ENCODE measurements at regions not wholly inside any gene's neighbourhood (a gene's known extent, or its start where the extent isn't known, plus 50 kb on each side); places are given as distances from the start of the nearest gene placed in this dataset.

DNA sequence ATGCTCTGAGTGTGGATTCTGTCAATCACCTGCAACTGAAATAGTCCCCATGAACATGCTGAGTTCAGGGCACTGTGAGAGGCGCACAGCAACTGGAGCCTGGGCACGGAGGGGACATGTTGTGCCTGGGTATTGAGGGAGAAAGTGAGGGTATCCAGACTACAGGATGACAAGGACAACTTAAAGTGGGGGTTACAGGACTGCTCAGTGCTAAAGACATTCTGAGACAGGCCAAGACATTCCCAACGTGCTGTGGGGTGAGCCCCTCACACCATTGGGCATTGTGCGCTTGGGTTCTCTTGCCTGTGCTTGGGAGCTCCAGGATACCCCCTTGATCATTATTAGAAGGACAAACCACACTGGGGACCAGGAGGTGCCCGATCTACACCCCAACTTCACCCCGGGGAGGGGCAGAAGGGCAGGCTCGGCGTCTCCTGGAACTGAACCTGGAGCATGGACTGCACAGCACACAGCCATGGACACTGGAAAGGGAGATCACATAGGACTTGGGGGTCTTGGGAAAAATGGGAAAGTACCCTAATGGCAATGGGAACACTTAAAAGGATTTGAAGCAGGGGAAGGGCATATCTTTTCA is 72.5 kb upstream of the HDAC4 start:
- Mint-ChIP-seq H3K36me3 (ENCODE audit: low read depth) (no peaks in the 10 kb centered on the region), H3K27me3 (ENCODE audit: low read depth) (peaks cover 6% of the 10 kb centered on the region), H3K4me1 (ENCODE audit: low read depth) (no peaks in the 10 kb centered on the region), H3K27ac (no peak overlapping the region), H3K4me3 (ENCODE audit: low read depth) (no peak overlapping the region), H3K9me3 (no peaks in the 10 kb centered on the region)
- intact Hi-C loops (cut with micrococcal nuclease): no loop called here
- DNase-seq (ENCODE audit: low spot score): no peak

DNA sequence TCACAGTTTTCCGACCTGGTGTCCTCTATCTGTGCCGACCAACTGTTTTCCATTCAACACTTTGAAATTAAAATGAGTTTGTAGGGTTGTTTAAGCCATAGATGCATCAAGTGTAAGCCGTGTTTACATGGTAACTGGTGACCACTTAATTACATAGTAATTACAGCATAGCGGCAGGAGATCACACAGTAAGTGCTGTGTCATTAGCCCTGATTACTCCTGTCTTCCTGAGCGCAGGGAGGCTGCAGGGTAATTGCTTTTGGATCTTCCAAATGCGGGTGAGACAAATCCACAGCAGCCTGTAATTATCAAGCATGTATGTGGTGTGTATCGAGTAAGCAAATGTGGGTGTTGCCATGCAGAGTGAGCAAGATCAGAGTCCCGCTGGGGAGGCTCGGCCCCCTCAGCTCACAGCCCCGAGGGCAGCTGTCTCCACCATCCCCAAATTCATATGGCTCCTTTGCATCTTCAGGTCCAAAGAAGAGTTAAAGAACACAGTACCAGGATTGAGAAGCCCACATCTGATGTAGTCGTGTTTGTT is 71.5 kb upstream of the HDAC4 start:
- intact Hi-C loops (cut with micrococcal nuclease): no loop called here
- no peaks in the 10 kb centered on the region for H3K9me3 Mint-ChIP-seq
- H3K4me3 Mint-ChIP-seq (ENCODE audit: low read depth): no peak overlapping the region
- no peak for DNase-seq (ENCODE audit: low spot score)
- peaks cover 6% of the 10 kb centered on the region for H3K27me3 Mint-ChIP-seq (ENCODE audit: low read depth)
- H3K27ac Mint-ChIP-seq: no peak overlapping the region
- H3K36me3 Mint-ChIP-seq (ENCODE audit: low read depth): no peaks in the 10 kb centered on the region
- no peaks in the 10 kb centered on the region for H3K4me1 Mint-ChIP-seq (ENCODE audit: low read depth)

DNA sequence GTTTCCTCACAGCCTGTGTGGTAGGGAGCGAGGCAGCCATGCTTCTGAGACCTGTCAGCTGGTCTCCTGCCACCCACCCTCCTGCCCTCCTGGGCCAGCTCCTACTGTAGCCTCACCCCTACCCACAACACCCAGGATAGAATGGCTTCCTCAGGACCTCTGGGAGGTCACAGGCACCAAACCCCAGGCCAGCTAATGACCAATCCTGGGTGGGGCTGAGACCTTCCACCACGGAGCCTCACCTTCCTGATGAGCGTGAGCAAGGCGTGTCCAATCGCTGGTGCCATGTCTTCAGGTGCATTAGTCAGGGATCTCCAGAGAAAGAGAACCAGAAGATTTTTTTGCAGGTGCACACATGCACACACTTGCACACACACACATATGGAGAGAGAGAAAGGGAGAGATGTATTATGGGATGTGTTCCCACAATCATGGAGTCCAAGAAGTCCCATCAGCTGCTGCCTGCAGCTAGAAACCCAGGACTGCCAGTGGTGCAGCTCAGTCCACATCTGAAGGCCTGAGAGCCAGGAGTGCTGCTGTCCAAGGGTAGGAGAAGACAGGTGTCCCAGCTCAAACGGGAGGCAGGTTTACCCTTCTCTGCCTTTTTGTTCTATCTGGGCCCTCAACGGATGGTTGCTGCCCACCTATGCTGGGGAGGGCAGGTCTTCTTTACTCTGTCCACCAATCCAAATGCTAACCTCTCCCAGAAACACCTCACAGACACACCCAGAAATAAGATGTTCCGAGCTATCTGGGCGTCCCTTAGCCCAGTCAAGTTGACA is 70.4 kb upstream of the HDAC4 start:
- no peak for DNase-seq (ENCODE audit: low spot score)
- Mint-ChIP-seq H3K27me3 (ENCODE audit: low read depth) (peaks cover 6% of the 10 kb centered on the region), H3K27ac (no peak overlapping the region), H3K4me3 (ENCODE audit: low read depth) (no peak overlapping the region), H3K9me3 (no peaks in the 10 kb centered on the region), H3K4me1 (ENCODE audit: low read depth) (no peaks in the 10 kb centered on the region), H3K36me3 (ENCODE audit: low read depth) (no peaks in the 10 kb centered on the region)
- intact Hi-C loops (cut with micrococcal nuclease): no loop called here

DNA sequence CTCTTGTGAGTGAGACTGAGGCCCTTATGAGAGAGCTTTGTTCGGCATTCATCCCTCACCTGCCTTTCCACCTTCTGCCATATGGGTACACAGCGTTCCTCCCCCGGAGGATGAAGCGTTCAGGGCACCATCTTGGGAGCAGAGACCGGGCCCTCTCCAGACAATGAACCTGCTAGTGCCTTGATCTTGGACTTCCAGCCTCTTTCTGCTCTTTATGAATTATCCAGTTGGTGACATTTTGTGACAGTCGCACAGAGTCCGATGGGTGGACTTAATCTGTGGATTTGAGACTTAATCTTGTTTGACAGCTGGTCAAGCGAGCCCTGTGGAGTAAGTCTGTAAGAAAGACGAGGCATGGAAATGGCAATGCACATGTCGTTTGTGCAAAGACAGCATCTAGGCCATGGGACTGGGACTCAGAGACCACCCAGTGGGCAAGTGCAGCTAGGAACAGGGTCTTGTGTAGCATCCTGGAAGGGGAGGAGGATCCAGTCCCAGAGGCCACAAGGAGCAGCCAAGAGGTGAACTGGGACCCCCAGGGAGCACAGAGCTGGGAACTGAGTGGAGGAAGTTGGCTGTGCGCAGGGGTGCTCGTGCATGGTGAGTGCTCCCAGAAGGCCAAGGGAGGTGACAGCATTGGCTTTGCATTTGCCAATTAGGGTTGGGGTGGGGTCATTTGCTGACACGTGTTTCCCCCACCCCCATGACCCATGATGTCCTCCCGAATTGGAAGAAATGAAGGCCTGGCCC is 69.5 kb upstream of the HDAC4 start:
- DNase-seq (ENCODE audit: low spot score): no peak
- no peak overlapping the region for H3K4me3 Mint-ChIP-seq (ENCODE audit: low read depth)

DNA sequence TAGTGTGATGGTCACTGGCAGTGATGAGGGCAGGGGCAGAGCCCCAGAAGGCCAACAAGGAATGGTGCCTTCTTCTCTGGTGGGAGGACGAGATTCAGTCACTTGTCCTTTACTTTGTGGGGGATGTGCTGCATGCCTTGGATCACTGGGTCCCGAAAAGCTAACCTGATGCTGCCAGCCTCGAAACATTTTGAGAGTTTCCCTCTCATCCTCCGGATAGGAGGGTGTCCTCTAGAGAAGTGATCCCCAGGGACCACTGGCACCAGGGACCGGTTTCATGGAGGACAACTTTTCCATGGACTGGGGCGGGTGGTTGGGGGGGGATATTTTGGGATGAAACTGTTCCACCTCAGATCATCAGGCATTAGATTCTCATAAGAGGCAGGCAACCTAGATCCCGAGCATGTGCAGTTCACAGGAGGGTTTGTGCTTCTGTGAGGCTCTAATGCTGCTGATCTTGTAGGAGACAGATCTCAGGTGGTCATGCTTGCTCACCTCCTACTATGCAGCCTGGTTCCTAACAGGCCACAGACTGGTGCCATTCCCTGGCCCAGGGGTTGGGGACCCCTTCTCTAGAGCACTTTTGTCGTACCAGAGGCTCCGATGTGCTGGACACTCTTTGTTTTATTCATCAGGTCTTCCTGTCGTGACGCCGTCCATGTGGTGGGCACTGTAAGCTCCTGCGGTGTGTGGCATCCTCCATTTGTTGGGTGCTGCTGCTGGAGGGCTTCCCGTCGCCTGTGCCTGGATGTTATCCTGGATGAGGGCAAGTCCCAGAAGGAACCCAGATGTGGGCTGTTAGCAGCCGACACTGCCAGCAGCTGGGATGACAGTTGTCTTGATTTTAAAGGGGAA is 68.5 kb upstream of the HDAC4 start:
- Mint-ChIP-seq H3K9me3 (no peaks in the 10 kb centered on the region), H3K36me3 (ENCODE audit: low read depth) (no peaks in the 10 kb centered on the region), H3K27ac (no peak overlapping the region), H3K4me1 (ENCODE audit: low read depth) (no peaks in the 10 kb centered on the region), H3K27me3 (ENCODE audit: low read depth) (peaks cover 5% of the 10 kb centered on the region), H3K4me3 (ENCODE audit: low read depth) (no peak overlapping the region)
- intact Hi-C loops (cut with micrococcal nuclease): no loop called here
- no peak for DNase-seq (ENCODE audit: low spot score)

More for the DNA sequence above, 69.5 kb upstream of the HDAC4 start:
- no peaks in the 10 kb centered on the region for H3K9me3 Mint-ChIP-seq
- H3K27me3 Mint-ChIP-seq (ENCODE audit: low read depth): peaks cover 6% of the 10 kb centered on the region
- no peaks in the 10 kb centered on the region for H3K36me3 Mint-ChIP-seq (ENCODE audit: low read depth)
- intact Hi-C loops (cut with micrococcal nuclease): no loop called here
- no peaks in the 10 kb centered on the region for H3K4me1 Mint-ChIP-seq (ENCODE audit: low read depth)
- H3K27ac Mint-ChIP-seq: no peak overlapping the region

DNA sequence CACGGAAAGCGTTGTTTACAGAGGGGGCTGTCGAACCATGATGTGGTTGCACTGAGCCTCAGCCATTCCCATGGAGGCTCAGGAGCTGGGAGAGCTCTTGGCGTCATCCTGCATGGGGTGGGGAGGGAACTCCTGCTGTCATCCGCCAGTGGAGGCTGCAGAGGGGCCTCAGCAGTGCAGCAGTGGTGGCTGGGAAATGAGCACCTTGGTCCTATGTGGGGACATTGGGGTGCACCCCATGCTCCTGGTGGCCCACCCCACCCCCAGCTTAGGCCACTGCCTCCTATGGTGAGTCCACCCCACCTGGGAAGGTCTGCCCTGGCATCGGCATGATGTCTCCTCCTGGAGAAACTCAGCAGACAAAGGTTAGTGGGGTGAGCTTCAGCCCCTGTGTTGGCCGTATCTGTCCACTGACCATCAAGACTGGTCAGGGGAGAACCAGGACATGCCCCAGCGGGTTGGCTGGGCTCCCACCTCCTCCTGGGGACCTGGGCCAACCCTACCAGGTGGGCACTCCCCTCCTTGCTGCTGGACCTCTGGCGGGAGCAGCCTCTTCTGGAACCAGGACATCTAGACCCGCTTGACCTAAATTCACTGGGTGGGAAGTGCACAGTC is 67.8 kb upstream of the HDAC4 start:
- no peaks in the 10 kb centered on the region for H3K36me3 Mint-ChIP-seq (ENCODE audit: low read depth)
- H3K4me1 Mint-ChIP-seq (ENCODE audit: low read depth): no peaks in the 10 kb centered on the region
- H3K27ac Mint-ChIP-seq: no peak overlapping the region
- intact Hi-C loops (cut with micrococcal nuclease): no loop called here
- no peak for DNase-seq (ENCODE audit: low spot score)
- peaks cover 1% of the 10 kb centered on the region for H3K27me3 Mint-ChIP-seq (ENCODE audit: low read depth)
- no peak overlapping the region for H3K4me3 Mint-ChIP-seq (ENCODE audit: low read depth)
- no peaks in the 10 kb centered on the region for H3K9me3 Mint-ChIP-seq

DNA sequence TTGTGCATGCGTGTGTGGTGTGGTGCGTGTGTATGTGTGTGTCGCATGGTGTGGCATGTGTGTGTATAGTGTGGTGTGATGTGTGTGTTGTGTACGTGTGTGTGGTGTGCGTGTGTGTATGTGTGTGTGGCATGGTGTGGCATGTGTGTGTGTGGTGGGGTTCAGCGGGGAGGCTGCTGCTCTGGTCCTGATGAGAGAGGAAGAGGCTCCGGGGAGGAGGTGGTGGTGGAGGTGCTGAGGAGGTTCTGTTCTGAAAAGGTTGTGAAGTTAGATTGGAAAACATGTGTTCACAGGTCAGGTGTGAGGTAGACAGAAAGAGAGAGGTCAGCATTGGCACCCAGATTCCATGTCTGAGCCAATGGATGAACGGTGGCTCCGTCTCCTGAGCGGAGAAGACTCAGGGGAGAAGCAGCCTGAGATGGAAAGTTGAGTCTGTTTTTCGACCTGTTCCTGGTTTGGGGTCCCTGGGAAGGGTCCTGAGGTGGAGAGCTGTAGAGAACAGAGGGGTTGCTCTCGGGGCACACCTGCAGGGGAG is 67.2 kb upstream of the HDAC4 start:
- intact Hi-C loops (cut with micrococcal nuclease): no loop called here

DNA sequence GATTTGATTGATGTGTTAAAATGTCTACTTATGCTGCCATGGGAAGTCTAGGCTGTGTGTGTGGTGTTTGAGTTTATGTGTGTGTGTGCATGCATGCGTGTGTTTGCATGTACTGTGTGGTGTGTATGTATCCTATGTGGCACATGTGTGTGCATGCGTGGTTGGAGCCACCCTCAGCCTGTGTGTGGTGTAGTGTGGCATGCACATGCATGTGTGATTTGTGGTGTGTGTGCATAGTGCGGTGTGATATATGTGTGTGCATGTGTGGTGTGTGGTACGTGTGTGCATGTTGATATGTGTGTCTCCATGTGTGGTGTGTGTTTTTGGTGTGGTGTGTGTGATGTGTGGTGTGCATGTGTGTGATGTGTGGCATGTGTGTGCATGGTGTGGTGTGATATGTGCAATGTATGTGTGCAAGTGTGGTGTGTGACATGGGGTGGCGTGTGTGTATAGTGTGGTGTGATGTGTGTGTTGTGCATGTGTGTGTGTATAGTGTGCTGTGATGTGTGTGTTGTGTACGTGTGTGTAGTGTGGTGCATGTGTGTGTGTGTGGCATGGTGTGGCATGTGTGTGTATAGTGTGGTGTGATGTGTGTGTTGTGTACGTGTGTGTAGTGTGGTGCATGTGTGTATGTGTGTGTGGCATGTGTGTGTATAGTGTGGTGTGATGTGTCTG is 66.6 kb upstream of the HDAC4 start:
- Mint-ChIP-seq H3K27ac (no peak overlapping the region), H3K9me3 (no peaks in the 10 kb centered on the region), H3K4me1 (ENCODE audit: low read depth) (no peaks in the 10 kb centered on the region), H3K27me3 (ENCODE audit: low read depth) (no peaks in the 10 kb centered on the region), H3K36me3 (ENCODE audit: low read depth) (no peaks in the 10 kb centered on the region), H3K4me3 (ENCODE audit: low read depth) (no peak overlapping the region)
- intact Hi-C loops (cut with micrococcal nuclease): no loop called here
- no peak for DNase-seq (ENCODE audit: low spot score)

More for the DNA sequence above, 67.2 kb upstream of the HDAC4 start:
- Mint-ChIP-seq H3K27ac (no peak overlapping the region), H3K4me1 (ENCODE audit: low read depth) (no peaks in the 10 kb centered on the region), H3K9me3 (no peaks in the 10 kb centered on the region), H3K27me3 (ENCODE audit: low read depth) (peaks cover 1% of the 10 kb centered on the region), H3K36me3 (ENCODE audit: low read depth) (no peaks in the 10 kb centered on the region), H3K4me3 (ENCODE audit: low read depth) (no peak overlapping the region)
- no peak for DNase-seq (ENCODE audit: low spot score)

DNA sequence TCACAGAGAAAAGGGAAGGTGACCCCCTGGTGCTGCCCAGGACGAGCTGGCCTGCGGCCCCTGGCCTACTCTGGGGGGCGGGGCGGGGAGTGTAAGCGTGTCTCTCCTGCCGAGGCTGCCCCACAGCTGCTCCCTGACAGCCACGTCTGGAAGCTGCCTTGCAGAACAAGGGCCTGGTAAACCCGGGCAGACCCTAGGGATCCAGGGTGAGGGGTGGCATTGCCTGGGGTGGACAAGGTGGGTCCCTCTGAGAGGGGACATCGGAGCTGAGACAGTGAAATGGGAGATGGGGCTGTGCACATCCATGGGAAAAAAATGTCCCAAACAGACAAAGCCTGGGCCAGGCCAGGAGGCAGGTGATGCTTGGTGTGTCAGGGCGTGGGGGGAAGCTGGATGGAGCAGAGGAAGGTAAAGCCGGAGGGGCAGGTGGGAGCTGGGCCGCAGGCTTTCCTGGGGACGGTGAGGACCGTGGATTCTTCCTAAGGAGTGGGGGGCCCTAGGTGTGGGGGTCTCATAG is 66.0 kb upstream of the HDAC4 start:
- H3K27me3 Mint-ChIP-seq (ENCODE audit: low read depth): no peaks in the 10 kb centered on the region
- H3K27ac Mint-ChIP-seq: no peak overlapping the region
- no peaks in the 10 kb centered on the region for H3K9me3 Mint-ChIP-seq
- no peak for DNase-seq (ENCODE audit: low spot score)
- H3K4me1 Mint-ChIP-seq (ENCODE audit: low read depth): no peaks in the 10 kb centered on the region
- no peaks in the 10 kb centered on the region for H3K36me3 Mint-ChIP-seq (ENCODE audit: low read depth)
- intact Hi-C loops (cut with micrococcal nuclease): no loop called here
- no peak overlapping the region for H3K4me3 Mint-ChIP-seq (ENCODE audit: low read depth)

DNA sequence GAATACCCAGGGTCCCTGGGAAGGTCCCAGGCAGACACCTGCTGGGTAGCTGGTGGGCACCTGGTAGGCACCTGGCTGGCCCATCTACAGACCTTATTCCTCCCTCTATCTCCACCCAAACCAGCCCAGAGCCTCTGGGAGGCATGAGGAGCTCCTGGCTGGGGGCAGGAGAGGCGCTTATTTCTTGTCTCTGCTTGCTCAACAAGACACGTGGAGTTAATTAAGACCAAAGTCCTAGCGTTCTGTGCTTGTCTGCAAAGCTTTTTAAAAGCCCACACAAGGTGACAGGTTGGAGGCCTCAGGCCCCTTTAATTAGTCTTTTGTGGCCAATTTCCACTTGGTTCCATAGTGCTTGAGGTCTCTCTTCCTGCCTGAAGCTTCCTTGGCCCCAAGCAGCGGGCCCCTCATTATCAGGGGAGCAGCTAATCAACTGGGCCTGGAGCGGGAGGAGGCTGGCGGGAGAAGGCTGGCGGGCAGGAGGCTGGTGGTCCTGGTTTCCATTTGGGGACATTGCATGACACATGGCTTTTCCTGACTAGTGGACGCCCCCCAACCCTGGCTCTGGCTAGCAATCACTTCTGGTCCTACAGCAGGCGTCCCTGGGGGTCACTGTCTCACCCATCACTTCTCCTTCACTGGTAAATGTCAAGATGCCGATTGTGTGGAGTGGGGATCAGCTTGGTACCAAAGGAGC is 65.4 kb upstream of the HDAC4 start:
- no peaks in the 10 kb centered on the region for H3K36me3 Mint-ChIP-seq (ENCODE audit: low read depth)
- H3K4me1 Mint-ChIP-seq (ENCODE audit: low read depth): no peaks in the 10 kb centered on the region
- no peak for DNase-seq (ENCODE audit: low spot score)
- no peaks in the 10 kb centered on the region for H3K9me3 Mint-ChIP-seq
- no peaks in the 10 kb centered on the region for H3K27me3 Mint-ChIP-seq (ENCODE audit: low read depth)
- no peak overlapping the region for H3K4me3 Mint-ChIP-seq (ENCODE audit: low read depth)
- H3K27ac Mint-ChIP-seq: no peak overlapping the region
- intact Hi-C loops (cut with micrococcal nuclease): no loop called here
